NCI-H2029 treated with DMSO at 0.1 percent for 48 hours (cell line): ENCODE measurements at regions not wholly inside any gene's neighbourhood (a gene's known extent, or its start where the extent isn't known, plus 50 kb on each side); places are given as distances from the start of the nearest gene placed in this dataset.
"Not testable (repeated sequence)": the region's sequence is repeated elsewhere in the genome, so short reads cannot be mapped to it uniquely, and the experiment has no call there.

Experiments used
- DNase-seq: peaks from one replicate; lab custom pipeline; 2025; lab: John Stamatoyannopoulos, UW

DNA sequence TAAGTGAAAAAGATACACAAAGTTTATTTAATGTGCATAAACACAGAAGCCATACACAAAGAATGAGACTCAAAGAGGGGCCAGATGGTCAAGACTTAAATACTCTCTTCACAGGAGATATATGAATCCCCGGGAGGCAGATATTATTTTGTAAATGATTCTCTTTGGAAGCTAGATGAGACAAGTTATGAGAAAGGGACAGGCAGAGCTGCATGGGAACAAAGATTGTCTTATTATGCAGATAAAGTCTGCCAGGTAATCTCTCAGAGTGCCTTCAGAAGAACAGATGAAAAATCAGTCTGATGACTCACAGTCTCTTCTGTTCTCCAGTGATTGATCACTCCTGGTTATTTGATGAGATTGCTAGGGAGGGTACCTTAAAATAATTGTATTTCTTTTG is 89.0 kb downstream of the NAF1 start:
- no peak for DNase-seq

DNA sequence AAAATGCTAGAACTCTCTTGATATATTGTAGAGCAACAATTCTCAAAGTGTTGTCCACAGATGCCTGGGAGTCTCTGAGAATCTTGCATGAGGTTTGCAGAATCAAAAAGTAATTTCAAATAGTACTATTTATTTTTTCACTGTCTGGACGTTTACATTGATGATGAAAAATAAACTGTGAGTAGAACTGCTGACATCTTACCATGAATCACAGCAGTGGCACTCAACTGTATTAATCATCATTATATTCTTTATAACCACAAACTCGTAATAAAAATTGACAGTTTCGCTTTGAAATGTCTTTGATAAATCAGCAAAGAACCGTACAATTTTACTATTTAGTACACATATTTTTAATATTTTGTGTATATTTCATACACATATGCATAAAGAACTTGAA is 94.5 kb downstream of the NAF1 start:
- no peak for DNase-seq

DNA sequence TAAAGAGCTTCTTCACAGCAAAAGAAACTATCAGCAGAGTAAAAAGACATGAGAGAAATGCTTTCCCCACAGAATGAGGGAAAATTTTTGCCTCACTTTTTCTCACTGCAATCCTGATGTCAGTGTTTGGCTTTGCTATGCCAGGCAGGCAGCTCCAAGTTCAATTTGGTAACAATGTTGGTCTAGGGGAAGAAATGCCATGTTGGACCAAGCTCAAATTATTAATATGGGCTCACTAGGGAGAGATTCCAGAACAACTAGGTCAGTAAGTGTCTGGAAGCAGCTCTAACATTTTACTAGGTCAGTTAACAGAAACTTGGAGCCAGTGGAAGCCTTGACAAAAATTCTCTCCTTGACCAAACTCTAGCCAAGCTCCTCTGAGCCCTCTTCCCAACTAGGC is 95.4 kb downstream of the NAF1 start:
- DNase-seq, result no peak

DNA sequence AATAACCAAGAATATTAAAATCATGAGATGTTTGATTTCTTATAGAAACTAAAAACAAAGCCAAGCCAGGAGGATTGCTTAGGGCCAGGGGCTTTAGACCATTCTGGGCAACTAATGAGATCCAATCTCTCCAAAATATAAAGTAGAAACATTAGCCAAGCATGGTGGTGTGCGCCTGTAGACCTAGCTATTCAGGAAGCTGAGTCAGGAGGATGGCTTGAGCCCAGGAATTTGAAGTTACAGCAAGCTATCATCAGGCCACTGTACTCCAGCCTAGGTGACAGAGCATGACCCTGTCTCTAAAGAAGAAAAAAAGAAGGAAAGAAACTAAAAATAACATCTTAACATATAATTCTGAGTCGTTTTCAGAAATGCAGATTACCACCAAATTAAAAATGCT is 96.7 kb downstream of the NAF1 start:
- DNase-seq, result no peak

DNA sequence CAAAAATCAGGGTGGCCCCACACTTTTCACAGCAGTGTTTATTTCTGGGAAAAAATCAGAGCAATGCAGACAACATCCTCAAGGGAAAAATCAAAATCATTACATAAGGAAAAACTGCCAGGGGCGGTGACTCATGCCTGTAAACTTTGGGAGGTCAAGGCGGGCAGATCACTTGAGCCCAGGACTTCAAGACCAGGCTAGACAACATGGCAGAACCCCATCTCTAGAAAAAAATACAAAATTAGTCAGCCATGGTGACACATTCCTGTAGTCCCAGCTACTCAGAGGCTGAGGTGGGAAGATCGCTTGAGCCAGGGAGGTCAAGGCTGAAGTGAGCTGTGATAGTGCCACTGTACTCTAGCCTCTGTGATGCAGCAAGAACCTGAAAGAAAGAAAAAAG is 102.8 kb downstream of the NAF1 start:
- no peak for DNase-seq

DNA sequence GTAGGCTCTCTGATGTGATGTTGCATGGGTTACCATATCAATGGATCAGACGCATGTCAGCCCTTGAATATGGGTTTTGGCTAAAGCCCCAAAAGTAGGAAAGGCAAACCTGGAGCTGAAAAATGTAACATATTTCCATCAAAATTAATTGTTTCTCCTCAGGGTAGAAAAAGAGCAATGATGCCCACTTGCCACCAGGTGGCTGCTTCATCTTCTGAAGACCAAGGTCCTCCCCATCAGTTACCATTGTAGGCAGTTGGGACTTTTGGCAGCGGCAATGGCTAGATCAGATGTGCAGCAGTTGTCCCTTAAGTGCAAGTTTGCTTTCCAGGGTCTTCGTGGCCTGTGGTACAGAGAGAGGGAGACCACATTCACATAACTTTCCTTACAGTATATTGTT is 118.2 kb downstream of the NAF1 start:
- DNase-seq, result no peak

DNA sequence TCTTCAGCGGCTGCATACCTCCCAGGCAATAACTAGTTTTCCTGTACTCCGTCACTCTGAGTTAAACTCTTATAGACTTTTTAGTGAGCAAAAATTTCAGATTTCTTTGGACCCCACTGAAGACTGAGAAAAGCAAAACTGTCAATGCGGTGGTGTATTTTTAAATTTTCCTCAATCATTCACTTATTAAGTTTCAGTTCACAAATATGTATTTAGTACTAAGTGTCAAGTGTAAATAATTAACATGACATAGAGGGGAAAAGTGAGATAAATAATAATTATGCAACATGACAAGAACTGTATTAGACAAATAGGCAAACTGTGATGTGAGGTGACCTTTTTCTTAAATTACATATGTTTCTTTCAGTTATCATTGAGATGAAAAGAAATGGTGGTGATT is 124.4 kb downstream of the NAF1 start:
- no peak for DNase-seq

DNA sequence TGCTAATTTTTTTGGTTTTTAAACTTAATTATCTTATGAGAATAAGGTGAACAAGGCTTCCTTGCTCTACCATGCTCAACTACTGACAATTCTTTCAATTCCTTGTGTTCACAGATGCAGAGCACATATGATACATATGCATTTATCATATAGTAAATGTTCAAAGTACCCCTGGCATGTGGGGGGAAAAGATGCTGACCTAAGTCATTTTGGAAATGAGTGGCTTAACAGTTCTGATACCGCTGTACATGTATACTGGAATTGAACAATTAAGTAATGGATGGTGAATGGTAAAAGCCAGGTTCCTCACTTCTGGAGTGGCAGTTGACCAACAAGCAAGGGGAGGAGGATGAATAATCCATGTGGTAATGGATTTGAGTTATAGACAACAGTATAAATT is 149.6 kb downstream of the NAF1 start:
- DNase-seq, result no peak

DNA sequence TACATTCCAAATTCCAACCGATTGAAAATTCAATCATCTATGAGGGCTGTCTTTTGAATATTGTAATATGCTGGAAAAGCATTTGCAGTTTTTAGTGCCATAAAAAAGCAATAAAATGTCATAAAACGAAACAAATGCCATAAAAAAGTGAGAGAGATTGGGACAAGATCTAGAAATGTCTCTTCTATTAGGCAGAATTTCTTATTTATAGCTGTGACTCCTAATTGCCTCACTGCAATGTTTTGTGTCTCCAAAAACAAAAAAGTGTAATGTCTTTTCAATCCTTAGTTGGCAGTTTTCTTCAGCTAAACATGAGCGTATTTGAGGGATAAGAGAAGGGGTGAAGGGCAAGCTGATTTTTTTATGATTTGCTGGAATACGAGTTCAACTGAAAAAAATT is 153.9 kb downstream of the NAF1 start:
- DNase-seq, result no peak

DNA sequence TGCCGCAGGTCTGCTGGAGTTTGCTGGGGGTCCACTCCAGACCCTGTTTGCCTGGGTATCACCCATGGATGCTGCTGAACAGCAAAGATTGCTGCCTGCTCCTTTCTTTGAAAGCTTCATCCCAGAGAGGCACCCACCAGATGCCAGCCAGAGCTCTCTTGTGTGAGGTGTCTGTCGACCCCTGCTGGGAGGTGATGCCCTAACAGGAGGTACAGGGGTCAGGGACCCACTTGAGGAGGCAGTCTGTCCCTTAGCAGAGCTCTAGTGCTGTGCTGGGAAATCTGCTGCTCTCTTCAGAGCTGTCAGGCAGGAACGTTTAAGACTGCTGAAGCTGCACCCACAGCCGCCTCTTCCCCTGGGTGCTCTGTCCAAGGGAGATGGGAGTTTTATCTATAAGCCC is 162.7 kb downstream of the NAF1 start:
- no peak for DNase-seq

DNA sequence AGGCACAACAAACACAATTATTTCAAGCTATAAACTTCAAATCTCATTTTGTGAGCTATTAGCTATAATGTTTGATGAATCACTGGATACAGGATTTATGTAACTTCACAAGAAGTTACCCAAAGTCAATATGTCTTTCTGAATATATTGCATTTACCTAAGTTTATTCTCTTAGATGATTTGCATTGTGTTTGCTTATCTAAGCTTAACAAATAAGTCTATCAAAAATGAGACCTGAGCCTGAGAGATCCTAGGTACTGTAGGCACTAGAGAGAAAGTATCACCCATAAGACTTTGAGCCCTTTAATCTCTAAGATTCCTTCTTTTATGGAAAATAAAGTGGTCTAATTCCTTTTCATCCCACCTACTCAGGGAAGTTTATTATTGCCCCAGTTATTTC is 178.2 kb downstream of the NAF1 start:
- no peak for DNase-seq

DNA sequence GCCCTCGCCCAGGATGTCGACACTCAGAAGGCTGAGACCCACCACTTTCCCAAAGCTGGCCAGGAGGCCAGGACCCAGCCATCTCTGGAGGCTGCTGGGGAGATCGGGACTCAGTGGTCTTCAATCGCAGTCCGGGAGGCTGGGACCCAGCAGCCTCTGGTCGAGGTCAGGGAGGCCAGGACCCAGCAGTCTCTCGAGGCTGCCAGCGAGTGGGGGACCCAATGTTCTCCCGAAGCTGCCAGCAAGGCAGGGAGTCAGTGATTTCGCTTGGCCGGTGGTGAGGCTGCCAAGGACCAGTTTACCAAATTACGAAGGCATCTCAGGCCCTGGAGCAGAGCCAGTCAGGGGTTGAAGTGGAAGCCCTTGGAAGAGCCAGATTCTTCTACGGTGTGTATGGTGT is 181.6 kb downstream of the NAF1 start:
- DNase-seq, result no peak

DNA sequence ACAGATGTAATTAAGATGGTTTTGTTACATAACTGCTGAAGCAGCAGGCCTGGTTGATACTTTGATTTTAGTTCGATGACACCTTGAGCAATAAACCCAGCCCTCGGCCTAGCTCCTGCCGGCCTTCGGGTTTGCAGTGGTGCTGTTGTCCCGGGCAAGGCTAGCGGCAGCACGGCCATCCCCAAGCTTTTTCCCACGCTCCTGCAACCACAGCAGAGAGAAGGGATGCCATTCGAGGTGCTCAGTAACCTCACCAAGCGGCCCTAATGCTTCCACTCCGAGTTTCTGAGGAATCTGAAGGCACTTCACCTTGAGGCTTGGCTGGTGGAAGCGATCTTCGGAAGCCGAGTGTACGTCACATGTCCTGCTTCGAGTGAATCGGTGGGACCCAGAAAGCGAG is 182.1 kb downstream of the NAF1 start:
- DNase-seq, result no peak

DNA sequence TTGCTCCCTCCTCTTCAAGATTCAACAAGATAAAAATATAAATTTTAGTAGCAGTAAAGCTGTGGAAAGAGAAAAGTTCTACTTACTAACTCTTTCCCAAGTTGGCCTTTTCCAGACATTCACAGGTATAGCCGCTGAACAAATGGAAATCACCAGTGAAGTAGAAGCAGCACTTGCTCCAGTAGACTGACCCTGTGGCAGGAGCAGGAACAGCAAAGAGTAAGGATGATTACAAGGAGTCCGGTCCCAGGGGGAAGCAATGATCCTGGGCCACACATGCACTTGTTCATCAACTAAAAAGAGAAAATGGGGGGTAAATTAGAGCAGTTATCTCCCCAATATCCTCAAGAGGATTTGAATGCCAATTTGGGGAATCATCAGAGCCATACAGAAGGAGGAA is 184.9 kb downstream of the NAF1 start:
- DNase-seq, result no peak

DNA sequence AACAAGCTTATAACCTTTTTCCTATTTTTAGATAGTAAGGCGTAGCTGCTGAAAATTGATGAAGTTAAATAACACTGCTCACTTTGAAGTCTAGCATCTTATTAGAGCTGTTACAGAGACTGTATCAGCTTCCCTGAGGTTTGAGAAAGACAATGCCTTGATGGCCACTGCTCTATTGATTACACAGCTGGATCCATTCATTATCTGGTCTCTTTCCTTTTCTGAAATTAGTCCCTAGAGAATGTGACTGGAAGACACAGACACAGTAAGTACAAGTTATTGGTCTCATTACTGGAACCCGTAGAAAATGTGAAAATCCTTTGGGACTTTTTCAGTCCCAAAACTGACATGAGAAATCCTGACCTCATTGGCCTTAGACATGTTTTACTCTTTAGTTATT is 188.3 kb downstream of the NAF1 start:
- DNase-seq, result no peak

DNA sequence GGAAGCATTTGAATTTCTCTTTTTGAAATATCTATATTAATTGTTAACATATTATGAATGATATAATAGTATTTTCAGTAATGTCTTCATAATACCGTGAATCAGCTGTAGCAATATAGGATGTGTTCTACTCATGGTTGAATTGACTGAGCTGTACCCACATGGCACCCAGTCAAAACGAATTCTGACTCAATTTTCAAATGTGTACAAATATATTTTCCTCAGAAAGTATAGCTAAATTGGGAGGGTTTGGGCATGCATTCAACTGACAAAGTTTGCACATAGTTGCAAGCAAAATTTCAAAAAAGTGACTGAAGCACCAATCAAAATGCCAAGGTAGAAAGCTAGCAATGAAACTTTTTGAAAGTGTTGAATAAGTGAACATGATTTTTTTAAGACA is 188.9 kb downstream of the NAF1 start:
- no peak for DNase-seq

DNA sequence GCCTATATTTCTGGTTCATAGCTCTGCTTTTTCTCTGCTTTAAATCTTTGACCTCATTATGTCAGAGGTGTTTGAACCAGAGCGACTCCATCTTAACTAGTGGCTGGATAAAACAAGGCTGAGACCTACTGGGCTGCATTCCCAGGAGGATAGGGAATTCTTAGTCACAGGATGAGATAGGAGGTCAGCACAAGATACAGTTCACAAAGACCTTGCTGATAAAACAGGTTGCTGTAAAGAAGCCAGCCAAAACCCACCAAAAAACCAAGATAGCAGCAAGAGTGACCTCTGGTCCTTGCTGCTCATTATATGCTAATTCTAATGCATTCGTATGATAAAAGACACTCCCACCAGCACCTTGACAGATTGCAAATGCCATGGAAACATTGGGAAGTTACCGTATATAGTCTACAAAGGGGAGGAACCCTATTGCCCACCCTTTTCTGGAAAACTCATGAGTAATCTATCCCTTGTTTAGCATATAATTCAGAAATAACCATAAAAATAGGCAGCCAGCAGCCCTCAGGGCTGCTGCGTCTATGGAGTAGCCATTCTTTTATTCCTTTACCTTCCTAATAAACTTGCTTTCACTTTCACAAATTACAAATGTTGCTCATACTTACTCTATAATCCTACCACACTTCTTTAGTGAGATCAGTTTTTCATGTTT is 193.9 kb downstream of the NAF1 start:
- no peak for DNase-seq

DNA sequence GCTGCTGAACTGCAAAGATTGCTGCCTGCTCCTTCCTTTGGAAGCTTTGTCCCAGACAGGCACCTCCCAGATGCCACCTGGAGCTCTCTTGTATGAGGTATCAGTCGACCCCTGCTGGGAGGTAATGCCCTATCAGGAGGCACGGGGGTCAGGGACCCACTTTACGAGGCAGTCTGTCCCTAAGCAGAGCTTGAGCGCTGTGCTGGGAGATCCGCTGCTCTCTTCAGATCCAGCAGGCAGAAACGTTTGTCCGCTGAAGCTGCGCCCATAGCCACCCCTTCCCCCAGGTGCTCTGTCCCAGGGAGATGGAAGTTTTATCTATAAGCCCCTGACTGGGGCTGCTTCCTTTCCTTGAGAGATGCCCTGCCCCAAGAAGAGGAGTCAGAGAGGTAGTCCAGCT is 197.5 kb downstream of the NAF1 start:
- no peak for DNase-seq

DNA sequence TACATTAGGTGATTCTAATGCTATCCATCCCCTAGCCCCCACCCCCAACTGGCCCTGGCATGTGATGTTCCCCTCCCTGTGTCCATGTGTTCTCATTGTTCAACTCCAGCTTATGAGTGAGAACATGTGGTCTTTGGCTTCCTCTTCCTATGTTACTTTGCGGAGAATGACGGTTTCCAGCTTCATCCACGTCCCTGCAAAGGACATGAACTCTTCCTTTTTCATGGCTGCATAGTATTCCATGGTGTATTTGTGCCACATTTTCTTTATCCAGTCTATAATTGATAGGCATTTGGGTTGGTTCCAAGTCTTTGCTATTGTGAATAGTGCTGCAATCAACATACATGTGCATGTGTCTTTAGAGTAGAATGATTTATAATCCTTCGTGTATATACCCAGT is 200.7 kb downstream of the NAF1 start:
- DNase-seq, result not testable (repeated sequence)

DNA sequence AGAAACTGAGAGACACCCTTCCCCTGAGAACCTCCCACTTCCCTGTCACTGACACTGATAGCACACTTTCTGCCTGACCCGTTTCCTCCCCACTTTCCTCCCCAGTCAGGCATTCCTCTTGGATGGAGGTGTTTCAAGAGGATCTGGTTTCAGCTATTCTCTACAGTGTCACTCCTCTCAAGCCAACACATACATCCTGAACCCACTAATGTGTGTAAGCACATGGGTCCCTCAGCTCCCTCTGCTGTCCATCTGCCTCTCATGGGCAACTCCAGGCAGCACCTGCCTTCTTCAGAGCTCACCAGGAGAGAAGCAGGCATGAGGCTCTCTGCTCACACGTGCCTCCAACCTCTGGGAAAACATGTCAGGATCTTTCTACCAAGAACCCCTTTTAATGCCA is 207.6 kb downstream of the NAF1 start:
- no peak for DNase-seq

DNA sequence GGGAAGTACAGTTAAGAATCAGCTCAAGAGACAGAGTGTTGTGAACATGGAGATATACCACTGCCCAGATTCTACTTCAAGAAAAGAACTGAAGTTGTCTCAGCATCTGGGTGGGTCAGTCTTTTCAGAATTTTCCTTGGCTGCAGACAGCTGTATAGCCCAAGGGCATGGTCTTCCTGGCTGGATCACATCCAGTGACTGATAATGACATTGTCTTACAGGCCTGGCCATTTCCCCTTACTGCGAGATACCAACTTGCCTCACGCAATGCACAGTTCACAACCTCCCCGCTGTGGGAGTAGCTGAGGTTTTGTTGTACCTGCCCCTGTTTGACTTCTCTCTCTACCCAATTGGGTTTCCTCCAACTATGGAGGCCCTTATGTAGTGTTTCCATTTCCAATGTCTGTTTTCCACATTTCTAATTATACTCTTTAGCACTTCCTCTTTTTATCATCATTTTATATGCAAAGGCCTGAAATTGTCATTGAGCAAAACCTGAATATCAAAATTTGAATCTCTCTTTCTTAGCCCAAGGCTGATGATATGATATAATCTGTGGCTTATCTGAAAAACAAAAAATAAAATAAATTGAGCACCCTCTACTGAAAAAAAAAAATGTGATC is 209.1 kb downstream of the NAF1 start:
- DNase-seq, result no peak

DNA sequence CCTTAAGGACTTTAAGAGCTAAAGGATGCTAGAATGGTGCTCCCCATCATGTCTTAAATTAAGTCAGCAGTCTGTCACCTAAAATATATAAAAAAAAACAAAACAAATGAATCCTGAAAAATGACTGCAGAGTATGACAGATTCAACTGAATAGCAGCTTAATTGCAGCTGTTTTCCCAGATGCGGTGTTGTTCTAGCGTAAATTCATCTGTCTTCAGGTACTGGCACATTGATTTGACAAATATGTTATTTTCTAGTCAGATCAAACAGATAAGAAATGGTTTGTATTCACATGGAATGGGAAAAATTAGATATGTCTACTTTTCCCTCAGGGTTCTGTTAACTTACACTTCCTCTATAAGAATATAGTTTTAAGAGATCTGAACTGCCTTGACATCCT is 211.7 kb downstream of the NAF1 start:
- no peak for DNase-seq

DNA sequence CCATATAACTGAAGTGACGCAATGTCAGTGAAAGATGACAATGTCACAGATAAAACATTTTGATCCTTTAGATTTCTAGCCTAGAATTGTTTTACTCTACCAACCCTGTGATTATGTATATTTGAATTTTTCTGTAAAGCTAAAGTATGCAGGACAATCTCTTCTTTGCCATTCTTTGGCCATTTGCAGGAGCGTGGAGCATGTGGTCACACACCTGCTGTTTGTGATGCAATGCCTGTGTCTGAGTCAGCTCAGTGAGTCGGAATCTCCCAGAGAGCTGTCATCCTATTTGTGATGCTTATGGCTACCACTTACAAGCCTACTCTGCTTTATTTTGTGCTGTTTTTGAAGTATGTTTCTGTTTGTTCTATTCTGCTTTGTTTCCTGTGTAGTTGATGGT is 214.5 kb downstream of the NAF1 start:
- no peak for DNase-seq

DNA sequence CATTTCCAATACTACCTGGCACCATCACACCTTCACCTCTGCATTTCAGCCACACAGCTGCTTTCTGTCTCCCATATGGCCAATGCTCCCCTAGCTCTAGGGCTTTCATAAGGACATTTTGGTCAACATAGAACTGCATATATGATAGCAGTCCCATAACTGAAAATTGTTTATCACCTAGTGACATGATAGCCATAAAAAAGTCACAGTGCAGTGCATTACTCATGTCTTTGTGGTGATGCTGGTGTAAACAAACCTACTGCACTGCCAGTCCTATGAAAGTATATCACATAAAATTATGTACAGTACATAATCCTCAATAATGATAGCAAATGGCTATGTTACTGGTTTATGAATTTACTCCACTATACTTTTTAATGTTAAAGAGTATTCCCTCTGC is 221.0 kb downstream of the NAF1 start:
- DNase-seq, result no peak
